PC-3 (cell line): ENCODE measurements at regions not wholly inside any gene's neighbourhood (a gene's known extent, or its start where the extent isn't known, plus 50 kb on each side); places are given as distances from the start of the nearest gene placed in this dataset.

Source experiments
- CTCF ChIP-seq: fragments of 300-600 bp; sonication (generic); conservative IDR thresholded peaks from 2 replicates; pipeline ENCODE4 v1.5.1; 2017; ENCODE audit warnings: antibody characterized with exemption, low read depth, mild to moderate bottlenecking, low read length
- EZH2 ChIP-seq: fragments of 300-600 bp; sonication (generic); IDR thresholded peaks from one replicate; pipeline ENCODE4 v1.6.1; 2017; ENCODE audit warnings: antibody characterized with exemption, mild to moderate bottlenecking, low read length; ENCODE audit not compliant: unreplicated experiment
- EZH2phosphoT487 ChIP-seq: fragments of 300-600 bp; sonication (generic); IDR thresholded peaks from 2 replicates; pipeline ENCODE4 v1.6.1; 2018; ENCODE audit warnings: mild to moderate bottlenecking, antibody characterized with exemption, low read length, borderline replicate concordance

- TF ChIP-seq CTCF (no peak), EZH2 (no peak), EZH2phosphoT487 (no peak)
Observed at GRCh38 chr11:24344222-24344621, 152.6 kb upstream of the LUZP2 start.
